ENCODE measurements at regions not wholly inside any gene's neighbourhood (a gene's known extent, or its start where the extent isn't known, plus 50 kb on each side); places are given as distances from the start of the nearest gene placed in this dataset.

- Histone ChIP-seq H3K4me1 (no peaks in the 10 kb centered on the region), H3K36me3 (no peaks in the 10 kb centered on the region), H3K4me2 (no peak overlapping the region), H4K20me1 (no peaks in the 10 kb centered on the region), H3K27ac (no peak overlapping the region), H3K9me3 (replicated peaks in 1 of 11) (no peaks in the 10 kb centered on the region), H3K27me3 (no peaks in the 10 kb centered on the region), H3K9ac (no peak overlapping the region), H3K4me3 (no peak overlapping the region)
- TF ChIP-seq Cebpa-rat (IDR thresholded peaks at IDR 0.05) = no peak
Measured at GRCh38 chr13:84263354-84264069, 381.2 kb upstream of the SLITRK1 start.

- H3K36me3 ChIP-seq = no peaks in the 10 kb centered on the region
- H3K9me3 ChIP-seq (replicated peaks in 1 of 11) = peaks cover 0 to 15% (median 10%) of the 10 kb centered on the region in 11 experiments; a peak in 11 of 22 replicates
- H3K4me1 ChIP-seq = no peaks in the 10 kb centered on the region
- no peaks in the 10 kb centered on the region for H3K27me3 ChIP-seq
- H3K4me3 ChIP-seq = no peak overlapping the region
- no peak for TF ChIP-seq Cebpa-rat (IDR thresholded peaks at IDR 0.05)
- no peak overlapping the region for H3K9ac ChIP-seq
- no peak overlapping the region for H3K4me2 ChIP-seq
- H4K20me1 ChIP-seq = no peaks in the 10 kb centered on the region
- H3K27ac ChIP-seq = no peak overlapping the region
Measured at GRCh38 chr13:84255226-84255797, 373.0 kb upstream of the SLITRK1 start.

- Histone ChIP-seq H3K4me2 (no peak overlapping the region), H3K4me1 (no peaks in the 10 kb centered on the region), H3K27me3 (no peaks in the 10 kb centered on the region), H3K36me3 (no peaks in the 10 kb centered on the region), H3K9ac (no peak overlapping the region), H3K9me3 (replicated peaks in 1 of 11) (peaks cover 0 to 15% (median 10%) of the 10 kb centered on the region in 11 experiments; a peak in 11 of 22 replicates), H3K4me3 (no peak overlapping the region), H3K27ac (no peak overlapping the region), H4K20me1 (no peaks in the 10 kb centered on the region)
- no peak for TF ChIP-seq Cebpa-rat (IDR thresholded peaks at IDR 0.05)
Measured at GRCh38 chr13:84249463-84249862, 367.2 kb upstream of the SLITRK1 start.

- Histone ChIP-seq H3K4me2 (no peak overlapping the region), H3K4me1 (no peaks in the 10 kb centered on the region), H3K27ac (no peak overlapping the region), H4K20me1 (no peaks in the 10 kb centered on the region), H3K9me3 (replicated peaks in 1 of 11) (no peaks in the 10 kb centered on the region), H3K36me3 (no peaks in the 10 kb centered on the region), H3K9ac (no peak overlapping the region), H3K27me3 (no peaks in the 10 kb centered on the region), H3K4me3 (no peak overlapping the region)
- TF ChIP-seq Cebpa-rat (IDR thresholded peaks at IDR 0.05) = no peak
Measured at GRCh38 chr13:84243340-84243739, 361.1 kb upstream of the SLITRK1 start.

GRCh38 chr13:84239032-84239431 lies 356.8 kb upstream of the SLITRK1 start:
- Histone ChIP-seq H3K27me3 (no peaks in the 10 kb centered on the region), H3K36me3 (no peaks in the 10 kb centered on the region), H3K27ac (no peak overlapping the region), H3K9me3 (replicated peaks in 1 of 11) (no peaks in the 10 kb centered on the region), H3K9ac (no peak overlapping the region), H3K4me2 (no peak overlapping the region), H3K4me3 (no peak overlapping the region), H3K4me1 (no peaks in the 10 kb centered on the region), H4K20me1 (no peaks in the 10 kb centered on the region)
- TF ChIP-seq Cebpa-rat (IDR thresholded peaks at IDR 0.05) = no peak

- H3K27me3 ChIP-seq = no peaks in the 10 kb centered on the region
- H3K9ac ChIP-seq = no peak overlapping the region
- H3K4me2 ChIP-seq = no peak overlapping the region
- no peaks in the 10 kb centered on the region for H3K9me3 ChIP-seq (replicated peaks in 1 of 11)
- H3K27ac ChIP-seq = no peak overlapping the region
- no peak for TF ChIP-seq Cebpa-rat (IDR thresholded peaks at IDR 0.05)
- no peak overlapping the region for H3K4me3 ChIP-seq
- no peaks in the 10 kb centered on the region for H3K4me1 ChIP-seq
- no peaks in the 10 kb centered on the region for H4K20me1 ChIP-seq
- H3K36me3 ChIP-seq = no peaks in the 10 kb centered on the region
Measured at GRCh38 chr13:84238381-84238780, 356.1 kb upstream of the SLITRK1 start.

GRCh38 chr13:84237143-84237542 lies 354.9 kb upstream of the SLITRK1 start:
- H3K27ac ChIP-seq = no peak overlapping the region
- no peak overlapping the region for H3K9ac ChIP-seq
- H3K4me1 ChIP-seq = no peaks in the 10 kb centered on the region
- H4K20me1 ChIP-seq = no peaks in the 10 kb centered on the region
- no peaks in the 10 kb centered on the region for H3K9me3 ChIP-seq (replicated peaks in 1 of 11)
- H3K36me3 ChIP-seq = no peaks in the 10 kb centered on the region
- no peak overlapping the region for H3K4me3 ChIP-seq
- no peak for TF ChIP-seq Cebpa-rat (IDR thresholded peaks at IDR 0.05)
- H3K4me2 ChIP-seq = no peak overlapping the region
- H3K27me3 ChIP-seq = no peaks in the 10 kb centered on the region

- no peaks in the 10 kb centered on the region for H3K9me3 ChIP-seq (replicated peaks in 1 of 11)
- no peak for TF ChIP-seq Cebpa-rat (IDR thresholded peaks at IDR 0.05)
- H3K27me3 ChIP-seq = no peaks in the 10 kb centered on the region
- H3K36me3 ChIP-seq = no peaks in the 10 kb centered on the region
- no peaks in the 10 kb centered on the region for H3K4me1 ChIP-seq
- H4K20me1 ChIP-seq = no peaks in the 10 kb centered on the region
- no peak overlapping the region for H3K4me2 ChIP-seq
- no peak overlapping the region for H3K4me3 ChIP-seq
- no peak overlapping the region for H3K9ac ChIP-seq
- H3K27ac ChIP-seq = no peak overlapping the region
Measured at GRCh38 chr13:84234416-84234815, 352.1 kb upstream of the SLITRK1 start.

GRCh38 chr13:84230568-84230967 lies 348.3 kb upstream of the SLITRK1 start:
- H3K4me1 ChIP-seq = no peaks in the 10 kb centered on the region
- H4K20me1 ChIP-seq = no peaks in the 10 kb centered on the region
- H3K27me3 ChIP-seq = no peaks in the 10 kb centered on the region
- TF ChIP-seq Cebpa-rat (IDR thresholded peaks at IDR 0.05) = no peak
- no peak overlapping the region for H3K27ac ChIP-seq
- no peak overlapping the region for H3K9ac ChIP-seq
- no peak overlapping the region for H3K4me3 ChIP-seq
- H3K4me2 ChIP-seq = no peak overlapping the region
- H3K9me3 ChIP-seq (replicated peaks in 1 of 11) = no peaks in the 10 kb centered on the region
- H3K36me3 ChIP-seq = no peaks in the 10 kb centered on the region

- no peak overlapping the region for H3K4me2 ChIP-seq
- H3K9me3 ChIP-seq (replicated peaks in 1 of 11) = no peaks in the 10 kb centered on the region
- no peaks in the 10 kb centered on the region for H3K4me1 ChIP-seq
- no peaks in the 10 kb centered on the region for H3K36me3 ChIP-seq
- H3K27me3 ChIP-seq = no peaks in the 10 kb centered on the region
- TF ChIP-seq Cebpa-rat (IDR thresholded peaks at IDR 0.05) = no peak
- no peak overlapping the region for H3K27ac ChIP-seq
- H3K4me3 ChIP-seq = no peak overlapping the region
- H4K20me1 ChIP-seq = no peaks in the 10 kb centered on the region
- H3K9ac ChIP-seq = no peak overlapping the region
Measured at GRCh38 chr13:84211048-84211447, 328.8 kb upstream of the SLITRK1 start.

Data from BLaER1 treated with 17β-estradiol and CSF1 and Interleukin-3, amounts not matched to agents 10 nM and 100 nM (cell line).